Amniotic epithelial cell (primary cell): ENCODE measurements at regions not wholly inside any gene's neighbourhood (a gene's known extent, or its start where the extent isn't known, plus 50 kb on each side); places are given as distances from the start of the nearest gene placed in this dataset.

ENCODE experiments used
- DNase-seq: peaks from one replicate; pipeline ENCODE4 v3.0.0-alpha.2; 2010; ENCODE audit warnings: low read depth

GRCh38 chrX:68927178-68927577 lies 98.4 kb downstream of the EFNB1 start:
- no peak for DNase-seq

GRCh38 chrX:68923147-68923546 lies 94.3 kb downstream of the EFNB1 start:
- DNase-seq = no peak

GRCh38 chrX:68922013-68922412 lies 93.2 kb downstream of the EFNB1 start:
- DNase-seq = no peak

GRCh38 chrX:68920561-68920960 lies 91.7 kb downstream of the EFNB1 start:
- no peak for DNase-seq

- no peak for DNase-seq
These were observed 90.9 kb downstream of the EFNB1 start for GRCh38 chrX:68919707-68920106.

- no peak for DNase-seq
These were observed 89.4 kb downstream of the EFNB1 start for GRCh38 chrX:68918202-68918601.

GRCh38 chrX:68917799-68918198 lies 89.0 kb downstream of the EFNB1 start:
- DNase-seq = no peak

- DNase-seq = no peak
These were observed 88.1 kb downstream of the EFNB1 start for GRCh38 chrX:68916891-68917290.

GRCh38 chrX:68915778-68916177 lies 87.0 kb downstream of the EFNB1 start:
- DNase-seq = peak; percentile 50

GRCh38 chrX:68914479-68914946 lies 85.7 kb downstream of the EFNB1 start:
- no peak for DNase-seq

GRCh38 chrX:68913249-68913547 lies 84.4 kb downstream of the EFNB1 start:
- no peak for DNase-seq

GRCh38 chrX:68912113-68912512 lies 83.3 kb downstream of the EFNB1 start:
- peak; percentile 27 for DNase-seq

GRCh38 chrX:68910731-68911428 lies 82.1 kb downstream of the EFNB1 start:
- DNase-seq = no peak

- peak; percentile 44 for DNase-seq
These were observed 81.1 kb downstream of the EFNB1 start for GRCh38 chrX:68909945-68910344.

- no peak for DNase-seq
These were observed 79.2 kb downstream of the EFNB1 start for GRCh38 chrX:68908071-68908470.

GRCh38 chrX:68902706-68903504 lies 74.1 kb downstream of the EFNB1 start:
- peak; percentile 20 for DNase-seq

- DNase-seq = no peak
These were observed 72.7 kb downstream of the EFNB1 start for GRCh38 chrX:68901519-68901918.

- no peak for DNase-seq
These were observed 69.8 kb downstream of the EFNB1 start for GRCh38 chrX:68898598-68898997.

- DNase-seq = no peak
These were observed 68.5 kb downstream of the EFNB1 start for GRCh38 chrX:68897118-68897945.

GRCh38 chrX:68896581-68896980 lies 67.8 kb downstream of the EFNB1 start:
- no peak for DNase-seq

GRCh38 chrX:68895778-68896177 lies 67.0 kb downstream of the EFNB1 start:
- DNase-seq = no peak

GRCh38 chrX:68895341-68895755 lies 66.5 kb downstream of the EFNB1 start:
- peak; percentile 43 for DNase-seq
